ENCODE measurements at regions not wholly inside any gene's neighbourhood (a gene's known extent, or its start where the extent isn't known, plus 50 kb on each side); places are given as distances from the start of the nearest gene placed in this dataset.
"Not testable (repeated sequence)": the region's sequence is repeated elsewhere in the genome, so short reads cannot be mapped to it uniquely, and the experiment has no call there.

DNA sequence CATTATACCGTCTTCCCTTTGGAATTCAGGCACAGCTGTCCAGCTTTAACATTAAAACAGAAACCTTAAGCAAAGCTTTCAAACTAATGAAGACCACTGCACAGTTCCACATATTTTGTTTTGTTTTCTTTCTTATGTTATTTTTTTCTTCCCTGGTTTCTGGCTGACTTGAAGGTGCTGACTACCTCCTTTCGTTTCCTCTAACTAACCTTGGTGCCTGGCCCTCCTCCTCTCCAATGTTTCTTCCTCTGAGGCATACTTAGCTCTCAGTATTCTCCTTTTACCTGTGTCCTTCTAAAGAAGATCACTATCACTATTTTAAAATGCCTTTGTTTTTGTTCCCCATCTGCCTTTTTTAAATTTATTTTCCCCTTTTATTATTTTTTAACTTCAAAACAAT, 433.3 kb upstream of the SPHKAP start:
- H3K27me3 ChIP-seq (ENCODE audit: control insufficient read depth, insufficient read depth, low read length) = no peaks in the 10 kb centered on the region
- no peak for DNase-seq
- no peak overlapping the region for H3K4me3 ChIP-seq (ENCODE audit: insufficient read depth, low read depth, low read length)
- no peaks in the 10 kb centered on the region for H3K36me3 ChIP-seq (replicated peaks; ENCODE audit: control insufficient read depth, insufficient read depth, low read length)

DNA sequence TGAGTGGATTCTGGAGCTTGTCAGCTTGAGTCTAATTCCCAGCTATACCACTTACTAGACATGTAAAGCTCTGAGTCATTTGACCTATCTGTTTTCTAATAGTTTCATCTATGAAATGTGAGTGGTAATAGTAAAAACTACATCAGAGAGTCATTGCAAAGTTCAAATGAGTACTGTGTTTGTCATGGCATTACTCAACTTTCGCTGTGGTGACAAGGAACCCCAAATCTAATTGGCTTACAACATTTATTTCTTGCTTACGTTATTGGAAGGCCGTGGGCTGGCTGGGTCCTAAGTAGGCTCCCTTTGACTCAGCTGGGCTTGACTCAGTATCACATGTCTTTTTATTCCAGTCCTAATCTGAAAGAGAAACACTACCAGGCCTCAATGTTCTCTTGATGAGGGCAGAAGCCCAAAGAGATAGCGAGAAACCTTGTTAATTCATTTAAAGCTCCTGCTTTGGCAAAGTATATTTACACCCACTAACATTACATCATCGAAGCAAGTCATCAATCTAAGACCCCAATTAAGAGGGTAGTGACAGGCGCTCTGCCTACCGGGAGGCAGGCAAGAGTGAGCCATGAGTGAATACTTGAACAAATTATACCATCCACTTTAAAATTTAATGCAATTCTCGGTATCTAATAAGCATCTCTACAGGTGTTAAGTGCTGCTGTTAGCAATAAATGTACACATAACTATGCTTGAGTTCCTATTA, 431.8 kb upstream of the SPHKAP start:
- no peaks in the 10 kb centered on the region for H3K27me3 ChIP-seq (ENCODE audit: control insufficient read depth, insufficient read depth, low read length)

DNA sequence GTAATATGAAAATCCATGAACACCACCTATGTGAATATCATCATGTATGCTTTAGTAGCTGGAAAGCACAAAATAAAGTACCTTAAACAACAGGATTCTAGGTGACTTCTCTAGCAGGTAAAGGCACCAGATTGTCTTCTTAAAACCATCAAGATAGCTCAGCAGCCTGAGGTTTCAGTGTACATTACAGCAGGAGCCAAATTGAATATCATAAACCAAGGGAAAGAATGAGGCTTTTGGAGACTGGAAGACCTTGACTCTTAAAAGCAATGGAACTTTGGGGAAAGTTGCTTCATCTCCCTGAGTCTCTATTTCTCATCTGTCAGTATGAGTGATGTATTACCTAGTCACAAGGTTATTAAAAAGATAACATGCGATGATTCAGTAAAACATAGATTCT, 429.7 kb upstream of the SPHKAP start:
- H3K27me3 ChIP-seq (ENCODE audit: control insufficient read depth, insufficient read depth, low read length) = no peaks in the 10 kb centered on the region
- DNase-seq = no peak
- H3K36me3 ChIP-seq (replicated peaks; ENCODE audit: control insufficient read depth, insufficient read depth, low read length) = no peaks in the 10 kb centered on the region
- H3K4me3 ChIP-seq (ENCODE audit: insufficient read depth, low read depth, low read length) = no peak overlapping the region

More for the DNA sequence above, 431.8 kb upstream of the SPHKAP start:
- Histone ChIP-seq H3K36me3 (replicated peaks; ENCODE audit: control insufficient read depth, insufficient read depth, low read length) (no peaks in the 10 kb centered on the region), H3K4me3 (ENCODE audit: insufficient read depth, low read depth, low read length) (no peak overlapping the region)
- DNase-seq = no peak

DNA sequence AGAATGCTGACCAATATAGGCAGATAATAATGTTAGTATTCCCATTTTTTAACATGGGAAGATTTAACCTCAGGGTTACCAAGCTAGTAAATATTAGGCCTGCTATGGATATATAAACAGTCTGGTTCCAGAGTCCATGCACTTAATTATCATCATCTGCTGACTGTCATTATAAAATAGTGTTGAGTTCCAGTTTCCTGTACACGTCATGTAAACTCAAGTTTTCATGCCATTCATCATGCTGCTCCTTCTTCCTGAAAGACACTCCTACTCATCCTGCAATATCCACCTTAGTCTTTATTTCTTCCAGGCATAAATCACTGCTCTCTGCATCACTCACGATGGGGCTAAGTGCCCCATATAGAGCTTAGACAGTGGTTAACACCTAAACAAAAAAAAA, 420.8 kb upstream of the SPHKAP start:
- DNase-seq = no peak
- no peak overlapping the region for H3K4me3 ChIP-seq (ENCODE audit: insufficient read depth, low read depth, low read length)
- H3K27me3 ChIP-seq (ENCODE audit: control insufficient read depth, insufficient read depth, low read length) = no peaks in the 10 kb centered on the region
- no peaks in the 10 kb centered on the region for H3K36me3 ChIP-seq (replicated peaks; ENCODE audit: control insufficient read depth, insufficient read depth, low read length)

DNA sequence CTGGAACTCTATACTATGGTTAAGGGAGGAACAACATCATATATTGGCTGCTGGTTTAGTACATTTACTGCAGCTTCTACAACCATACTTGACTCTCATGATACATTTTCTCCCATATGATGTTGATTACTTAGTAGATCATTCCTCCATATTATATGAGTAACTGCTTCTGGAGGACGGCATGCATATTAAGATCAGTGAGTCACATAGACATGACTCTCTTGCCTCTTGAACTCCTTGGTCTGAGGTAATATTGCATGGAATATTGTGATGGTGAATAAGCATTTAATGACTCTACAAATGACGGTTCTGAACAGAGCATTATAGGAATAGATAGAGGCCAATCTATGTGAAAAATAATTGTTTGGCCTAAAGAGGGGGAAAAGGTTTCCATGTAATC, 418.8 kb upstream of the SPHKAP start:
- H3K4me3 ChIP-seq (ENCODE audit: insufficient read depth, low read depth, low read length) = no peak overlapping the region
- DNase-seq = no peak
- H3K27me3 ChIP-seq (ENCODE audit: control insufficient read depth, insufficient read depth, low read length) = no peaks in the 10 kb centered on the region
- H3K36me3 ChIP-seq (replicated peaks; ENCODE audit: control insufficient read depth, insufficient read depth, low read length) = no peaks in the 10 kb centered on the region

DNA sequence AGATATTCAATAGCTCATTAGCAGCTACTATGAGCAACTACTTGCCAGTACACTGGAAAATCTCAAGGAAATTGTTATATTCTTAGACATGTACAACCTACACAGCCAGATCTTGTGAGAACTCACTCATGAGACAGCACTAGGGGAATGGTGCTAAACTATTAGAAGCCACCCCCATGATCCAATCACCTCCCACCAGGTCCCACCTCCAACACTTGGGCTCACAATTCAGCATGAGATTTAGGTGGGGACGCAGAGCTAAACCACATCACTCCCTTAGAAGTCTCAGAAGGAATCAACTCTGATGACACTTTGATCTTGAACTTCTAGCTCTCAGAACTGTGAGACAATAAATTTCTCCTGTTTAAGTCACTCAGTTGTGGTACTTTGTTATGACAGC, 418.3 kb upstream of the SPHKAP start:
- Histone ChIP-seq H3K4me3 (ENCODE audit: insufficient read depth, low read depth, low read length) (no peak overlapping the region), H3K27me3 (ENCODE audit: control insufficient read depth, insufficient read depth, low read length) (no peaks in the 10 kb centered on the region), H3K36me3 (replicated peaks; ENCODE audit: control insufficient read depth, insufficient read depth, low read length) (no peaks in the 10 kb centered on the region)
- DNase-seq = no peak

DNA sequence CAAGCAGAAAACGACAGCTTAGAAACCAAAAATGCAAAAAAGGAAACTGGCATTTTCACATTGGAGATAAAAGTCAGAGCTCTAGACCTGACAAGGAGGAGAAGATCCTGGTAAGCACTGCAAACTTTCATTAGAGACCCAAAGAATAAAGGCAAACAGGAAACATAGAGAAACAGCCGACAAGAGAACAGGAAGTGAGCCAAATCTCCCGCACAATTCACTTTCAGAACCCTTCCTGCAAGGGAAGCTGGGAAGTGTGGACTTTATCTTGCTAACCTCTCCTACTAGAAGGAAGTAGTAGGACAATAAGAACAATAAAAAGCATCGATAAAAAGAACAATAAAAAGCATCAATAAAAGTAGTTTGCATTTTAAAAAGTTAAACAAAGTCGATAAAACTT, 417.8 kb upstream of the SPHKAP start:
- H3K36me3 ChIP-seq (replicated peaks; ENCODE audit: control insufficient read depth, insufficient read depth, low read length) = no peaks in the 10 kb centered on the region
- no peaks in the 10 kb centered on the region for H3K27me3 ChIP-seq (ENCODE audit: control insufficient read depth, insufficient read depth, low read length)
- no peak overlapping the region for H3K4me3 ChIP-seq (ENCODE audit: insufficient read depth, low read depth, low read length)
- DNase-seq = no peak

DNA sequence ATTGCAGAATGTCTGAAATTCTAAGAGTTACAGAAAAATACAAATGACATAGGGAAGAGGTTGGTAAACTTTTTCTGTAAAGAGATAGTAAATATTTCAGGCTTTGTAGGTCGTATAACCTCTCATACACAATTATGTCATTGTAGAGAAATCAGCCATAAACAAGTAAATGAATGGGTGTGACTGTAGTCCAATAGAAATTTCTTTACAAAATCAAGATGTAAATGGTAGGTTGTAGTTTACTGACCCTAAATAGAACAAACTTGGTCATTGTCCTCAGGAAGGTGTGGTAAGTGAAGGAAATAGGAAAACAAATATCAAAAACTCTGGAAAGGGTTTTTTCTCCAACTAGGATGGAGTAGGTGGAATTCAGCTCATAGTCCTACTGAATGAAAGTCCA, 415.5 kb upstream of the SPHKAP start:
- Histone ChIP-seq H3K4me3 (ENCODE audit: insufficient read depth, low read depth, low read length) (no peak overlapping the region), H3K36me3 (replicated peaks; ENCODE audit: control insufficient read depth, insufficient read depth, low read length) (no peaks in the 10 kb centered on the region), H3K27me3 (ENCODE audit: control insufficient read depth, insufficient read depth, low read length) (no peaks in the 10 kb centered on the region)
- DNase-seq = no peak

DNA sequence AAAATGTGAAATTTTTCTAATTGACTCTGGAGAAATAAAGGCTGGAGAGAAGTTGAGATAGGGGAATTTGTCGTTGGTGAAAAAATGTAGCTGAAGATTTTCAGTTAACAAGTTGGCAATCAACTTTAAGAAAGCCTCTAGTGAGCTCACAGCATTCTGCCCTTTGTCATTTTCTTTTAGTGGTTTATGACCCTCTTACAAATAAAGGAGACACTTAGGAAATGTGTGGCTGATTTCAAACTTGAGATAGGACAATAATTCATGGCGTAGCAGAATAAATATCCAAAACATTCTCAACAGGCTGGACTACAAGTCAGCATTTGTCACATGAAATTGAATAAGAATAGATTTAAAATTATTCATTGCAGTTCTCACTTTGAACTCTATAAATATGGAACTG, 412.5 kb upstream of the SPHKAP start:
- no peak overlapping the region for H3K4me3 ChIP-seq (ENCODE audit: insufficient read depth, low read depth, low read length)
- DNase-seq = no peak
- no peaks in the 10 kb centered on the region for H3K36me3 ChIP-seq (replicated peaks; ENCODE audit: control insufficient read depth, insufficient read depth, low read length)
- no peaks in the 10 kb centered on the region for H3K27me3 ChIP-seq (ENCODE audit: control insufficient read depth, insufficient read depth, low read length)

DNA sequence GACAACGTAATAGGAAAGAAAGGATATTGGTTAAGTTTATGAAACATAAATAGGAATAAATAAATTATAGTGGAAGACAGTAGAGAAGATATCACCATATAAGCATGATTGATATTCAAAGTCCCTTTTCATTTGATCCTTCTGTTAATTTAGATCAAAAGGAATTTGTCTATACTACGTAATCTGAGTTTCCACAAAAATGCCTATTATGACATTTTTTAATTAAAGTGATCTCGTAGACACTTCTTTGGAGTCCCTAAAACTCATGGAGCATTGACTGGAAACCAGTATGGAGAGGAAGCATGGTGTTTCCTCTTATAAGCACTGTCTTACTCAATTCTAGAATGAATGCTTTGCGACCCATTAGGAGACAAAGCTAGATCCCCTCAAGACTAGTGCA, 411.4 kb upstream of the SPHKAP start:
- DNase-seq = no peak
- H3K27me3 ChIP-seq (ENCODE audit: control insufficient read depth, insufficient read depth, low read length) = no peaks in the 10 kb centered on the region
- no peak overlapping the region for H3K4me3 ChIP-seq (ENCODE audit: insufficient read depth, low read depth, low read length)
- no peaks in the 10 kb centered on the region for H3K36me3 ChIP-seq (replicated peaks; ENCODE audit: control insufficient read depth, insufficient read depth, low read length)

DNA sequence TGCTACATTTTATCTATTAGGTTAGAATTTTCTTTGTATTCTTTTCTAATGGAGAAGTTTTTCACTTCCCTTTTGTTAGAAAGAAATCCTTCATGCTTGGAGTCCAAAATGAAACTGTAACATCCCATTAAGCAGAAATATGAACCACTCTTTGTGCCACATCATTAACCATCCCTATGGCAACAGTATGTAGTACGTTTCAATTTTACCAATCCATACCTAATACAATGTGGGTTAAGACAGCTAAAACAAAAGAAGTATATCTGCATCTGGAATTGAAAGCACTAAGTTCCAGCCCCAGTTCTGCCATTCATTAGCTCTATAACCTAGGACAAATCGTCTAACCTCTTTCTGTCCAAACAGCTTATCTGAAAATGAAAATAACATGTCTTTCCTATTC, 409.2 kb upstream of the SPHKAP start:
- Histone ChIP-seq H3K36me3 (replicated peaks; ENCODE audit: control insufficient read depth, insufficient read depth, low read length) (no peaks in the 10 kb centered on the region), H3K27me3 (ENCODE audit: control insufficient read depth, insufficient read depth, low read length) (no peaks in the 10 kb centered on the region), H3K4me3 (ENCODE audit: insufficient read depth, low read depth, low read length) (no peak overlapping the region)
- DNase-seq = no peak

DNA sequence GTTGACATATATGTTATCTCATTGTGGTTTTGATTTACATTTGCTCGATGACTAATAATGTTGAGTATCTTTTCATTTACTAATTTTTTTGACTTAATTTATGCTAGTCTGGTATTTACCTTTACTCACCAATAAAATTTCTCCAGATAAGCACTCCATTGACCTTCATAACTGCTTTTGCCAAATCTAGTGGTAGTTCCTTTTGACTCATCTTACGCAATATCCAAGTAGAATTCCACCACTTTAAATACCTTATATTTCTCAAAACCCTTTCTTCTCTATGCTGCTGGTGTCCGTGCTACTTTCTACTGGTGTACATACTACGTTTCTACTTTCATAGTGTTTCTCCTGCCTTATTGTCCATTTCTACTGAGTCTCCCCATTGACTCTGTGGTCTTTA, 407.6 kb upstream of the SPHKAP start:
- Histone ChIP-seq H3K27me3 (ENCODE audit: control insufficient read depth, insufficient read depth, low read length) (no peaks in the 10 kb centered on the region), H3K36me3 (replicated peaks; ENCODE audit: control insufficient read depth, insufficient read depth, low read length) (no peaks in the 10 kb centered on the region)

DNA sequence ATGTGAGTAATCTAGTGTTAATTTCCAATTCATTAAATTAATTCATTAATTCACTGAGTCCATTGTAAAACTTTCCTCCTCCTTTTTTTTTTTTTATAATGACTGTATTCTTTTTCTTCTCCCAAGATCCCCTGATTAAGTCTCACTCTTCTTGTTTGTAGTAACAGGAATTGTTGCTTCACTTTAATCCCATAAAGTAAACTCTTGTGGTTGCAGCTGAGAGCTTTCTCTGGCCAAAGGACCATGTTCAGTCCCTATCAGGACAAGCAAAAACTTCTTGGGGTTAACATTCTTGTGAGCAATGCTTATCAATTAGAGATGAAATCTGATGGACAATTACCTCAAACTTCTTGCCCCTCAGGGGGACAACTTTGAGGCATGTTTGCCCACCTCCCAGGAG, 400.2 kb upstream of the SPHKAP start:
- Histone ChIP-seq H3K27me3 (ENCODE audit: control insufficient read depth, insufficient read depth, low read length) (no peaks in the 10 kb centered on the region), H3K4me3 (ENCODE audit: insufficient read depth, low read depth, low read length) (no peak overlapping the region), H3K36me3 (replicated peaks; ENCODE audit: control insufficient read depth, insufficient read depth, low read length) (no peaks in the 10 kb centered on the region)
- DNase-seq = no peak

More for the DNA sequence above, 407.6 kb upstream of the SPHKAP start:
- no peak overlapping the region for H3K4me3 ChIP-seq (ENCODE audit: insufficient read depth, low read depth, low read length)
- DNase-seq = no peak

DNA sequence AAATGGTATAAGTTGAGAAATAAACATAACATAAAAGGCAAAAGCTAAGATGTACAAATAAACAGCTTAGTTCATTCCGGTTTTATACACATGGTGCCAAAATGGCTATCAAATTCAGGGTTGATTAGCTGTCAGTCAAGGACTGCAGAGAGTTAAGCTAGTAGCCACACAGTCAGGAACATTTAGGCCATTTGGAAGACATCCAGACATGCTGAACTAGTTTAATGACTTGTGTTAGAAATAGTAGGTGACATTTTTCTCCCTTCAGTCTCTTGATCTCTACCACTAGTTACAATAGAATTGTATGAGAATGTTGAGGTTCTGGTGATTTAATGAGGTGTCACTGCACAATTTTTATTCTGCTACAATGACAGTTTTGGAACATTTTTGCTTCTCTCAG, 394.4 kb upstream of the SPHKAP start:
- no peak for DNase-seq
- H3K27me3 ChIP-seq (ENCODE audit: control insufficient read depth, insufficient read depth, low read length) = no peaks in the 10 kb centered on the region
- H3K4me3 ChIP-seq (ENCODE audit: insufficient read depth, low read depth, low read length) = no peak overlapping the region
- H3K36me3 ChIP-seq (replicated peaks; ENCODE audit: control insufficient read depth, insufficient read depth, low read length) = no peaks in the 10 kb centered on the region

DNA sequence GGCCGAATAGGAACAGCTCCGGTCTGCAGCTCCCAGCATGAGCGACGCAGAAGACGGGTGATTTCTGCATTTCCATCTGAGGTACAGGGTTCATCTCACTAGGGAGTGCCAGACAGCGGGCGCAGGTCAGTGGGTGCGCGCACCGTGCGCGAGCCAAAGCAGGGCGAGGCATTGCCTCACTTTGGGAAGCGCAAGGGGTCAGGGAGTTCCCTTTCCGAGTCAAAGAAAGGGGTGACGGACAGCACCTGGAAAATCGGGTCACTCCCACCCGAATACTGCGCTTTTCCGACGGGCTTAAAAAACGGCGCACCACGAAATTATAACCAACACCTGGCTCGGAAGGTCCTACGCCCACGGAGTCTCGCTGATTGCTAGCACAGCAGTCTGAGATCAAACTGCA, 386.8 kb upstream of the SPHKAP start:
- not testable (repeated sequence) for H3K27me3 ChIP-seq (ENCODE audit: control insufficient read depth, insufficient read depth, low read length); H3K36me3 ChIP-seq (replicated peaks; ENCODE audit: control insufficient read depth, insufficient read depth, low read length); H3K4me3 ChIP-seq (ENCODE audit: insufficient read depth, low read depth, low read length); DNase-seq

DNA sequence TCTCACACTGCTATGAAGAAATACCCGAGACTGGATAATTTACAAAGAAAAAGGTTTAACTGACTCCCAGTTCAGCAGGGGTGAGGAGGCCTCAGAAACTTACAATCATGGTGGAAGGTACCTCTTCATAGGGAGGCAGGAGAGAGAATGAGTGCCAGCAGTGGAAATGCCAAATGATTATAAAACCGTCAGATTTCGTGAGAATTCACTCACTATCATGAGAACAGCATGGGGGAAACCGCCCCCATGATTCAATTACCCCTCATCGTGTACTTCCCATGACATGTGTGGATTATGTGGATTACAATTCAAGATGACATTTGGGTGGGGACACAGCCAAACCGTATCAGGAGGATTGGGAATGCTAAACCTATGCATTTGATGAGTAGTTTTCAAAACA, 380.3 kb upstream of the SPHKAP start:
- H3K27me3 ChIP-seq (ENCODE audit: control insufficient read depth, insufficient read depth, low read length) = no peaks in the 10 kb centered on the region
- DNase-seq = no peak
- H3K36me3 ChIP-seq (replicated peaks; ENCODE audit: control insufficient read depth, insufficient read depth, low read length) = no peaks in the 10 kb centered on the region
- no peak overlapping the region for H3K4me3 ChIP-seq (ENCODE audit: insufficient read depth, low read depth, low read length)

All from H7 (cell line).